ENCODE measurements at regions not wholly inside any gene's neighbourhood (a gene's known extent, or its start where the extent isn't known, plus 50 kb on each side); places are given as distances from the start of the nearest gene placed in this dataset.

DNA sequence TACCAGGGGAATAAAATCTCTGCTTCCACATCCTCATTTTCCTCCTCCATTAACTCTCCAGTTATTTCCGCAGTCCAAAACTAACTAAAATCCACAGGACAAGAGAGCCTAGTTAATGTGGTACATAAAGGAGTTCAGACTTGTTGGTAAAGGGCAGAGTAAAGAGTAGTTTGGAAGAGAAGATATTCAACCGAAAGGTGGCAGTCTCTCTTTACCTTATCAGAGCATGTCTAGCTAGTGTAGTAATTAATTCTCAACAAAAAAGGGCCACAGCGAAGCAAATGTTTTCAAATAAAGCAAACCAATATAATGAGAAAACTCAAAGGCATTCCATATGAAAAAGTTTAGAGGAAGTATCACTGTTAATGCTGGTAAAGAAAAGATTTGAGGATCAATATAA is 286.5 kb downstream of the GLUD2 start:
- TF ChIP-seq EZH2phosphoT487 (IDR thresholded peaks at IDR 0.05; ENCODE audit: low read length) (no peak), CTCF (IDR thresholded peaks at IDR 0.05; ENCODE audit: low read length) (peak; percentile 23; the same call in 1 of the 2 replicates)
